Mucosa of rectum (tissue), 2 donors: ENCODE measurements at regions not wholly inside any gene's neighbourhood (a gene's known extent, or its start where the extent isn't known, plus 50 kb on each side); places are given as distances from the start of the nearest gene placed in this dataset.

Source experiments
- H3K27ac ChIP-seq, 2 donors: one replicate each; pipeline ENCODE4 v1.7.0; 2013; ENCODE audit warnings: inconsistent platforms in 2 of 2, low read depth in 2 of 2, low read length in 2 of 2
- H3K27me3 ChIP-seq, 2 donors: one replicate each; pipeline ENCODE4 v1.7.0; 2013; ENCODE audit warnings: low read length in 2 of 2; ENCODE audit not compliant: control insufficient read depth in 2 of 2, insufficient read depth in 2 of 2
- H3K36me3 ChIP-seq, 2 donors: one replicate each; pipeline ENCODE4 v1.7.0; 2013; ENCODE audit warnings: low read length in 2 of 2; ENCODE audit not compliant: control insufficient read depth in 2 of 2, insufficient read depth in 2 of 2
- H3K4me1 ChIP-seq, 2 donors: one replicate each; pipeline ENCODE4 v1.7.0; 2013; ENCODE audit warnings: low read length in 2 of 2, mild to moderate bottlenecking in 1 of 2; ENCODE audit not compliant: control insufficient read depth in 2 of 2, insufficient read depth in 2 of 2
- H3K4me3 ChIP-seq, 2 donors: one replicate each; pipeline ENCODE4 v1.7.0; 2013; ENCODE audit warnings: low read length in 2 of 2
- H3K9ac ChIP-seq, 2 donors: one replicate each; pipeline ENCODE4 v1.7.0; 2013; ENCODE audit warnings: low read length in 2 of 2, low read depth in 1 of 2, mild to moderate bottlenecking in 1 of 2
- H3K9me3 ChIP-seq, 2 donors: one replicate each; pipeline ENCODE4 v1.7.0; 2013; ENCODE audit warnings: low read length in 2 of 2; ENCODE audit not compliant: control insufficient read depth in 2 of 2
- donor health status: healthy.
- donor health status: Normal muscosa, but diverticular disease.

DNA sequence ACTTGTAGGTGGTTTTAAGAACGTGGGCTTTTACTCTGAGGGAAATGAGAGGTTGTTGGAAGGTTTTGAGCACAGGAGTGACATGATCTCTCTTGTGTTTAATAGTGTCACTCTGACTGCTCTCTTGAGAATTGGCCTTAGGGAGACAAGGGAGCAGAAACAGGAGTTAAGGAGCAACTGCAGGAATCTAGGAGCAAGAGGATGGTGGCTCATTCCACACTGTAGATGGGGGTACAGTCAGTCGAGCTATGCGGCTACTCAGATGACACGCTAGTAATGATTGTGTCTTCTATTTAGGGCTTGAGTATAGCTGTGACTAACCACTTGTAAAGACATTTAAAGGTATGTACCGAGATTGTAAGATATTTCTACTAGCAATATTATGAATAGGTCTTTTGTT lies 87.4 kb downstream of the RPRM start:
- Histone ChIP-seq H3K36me3 (no peaks in the 10 kb centered on the region), H3K27me3 (no peaks in the 10 kb centered on the region), H3K9ac (no peak overlapping the region), H3K9me3 (no peaks in the 10 kb centered on the region), H3K27ac (no peak overlapping the region), H3K4me3 (no peak overlapping the region), H3K4me1 (no peaks in the 10 kb centered on the region)

DNA sequence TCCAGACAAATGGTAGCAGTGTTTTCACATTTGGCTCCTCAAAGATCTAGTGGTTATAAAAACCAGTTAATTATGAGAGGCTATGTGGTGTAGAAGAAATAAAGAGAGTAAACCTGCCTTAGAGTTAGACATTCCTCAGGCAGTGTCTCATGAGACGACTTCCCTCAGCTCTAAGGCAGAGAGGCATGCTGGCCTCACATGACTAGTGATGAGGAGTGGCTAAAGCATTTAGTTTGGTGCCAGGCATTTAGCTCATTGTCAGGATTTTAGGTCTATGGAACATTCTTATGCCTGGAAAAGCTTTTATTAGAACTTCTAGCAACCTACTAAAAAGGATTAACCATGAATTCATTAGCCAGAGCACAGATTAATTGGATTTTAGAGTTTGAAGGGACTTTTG lies 90.3 kb downstream of the RPRM start:
- H3K4me1 ChIP-seq: no peaks in the 10 kb centered on the region
- H3K4me3 ChIP-seq: no peak overlapping the region
- H3K27me3 ChIP-seq: no peaks in the 10 kb centered on the region
- no peaks in the 10 kb centered on the region for H3K36me3 ChIP-seq
- no peaks in the 10 kb centered on the region for H3K9me3 ChIP-seq
- H3K9ac ChIP-seq: no peak overlapping the region
- no peak overlapping the region for H3K27ac ChIP-seq

DNA sequence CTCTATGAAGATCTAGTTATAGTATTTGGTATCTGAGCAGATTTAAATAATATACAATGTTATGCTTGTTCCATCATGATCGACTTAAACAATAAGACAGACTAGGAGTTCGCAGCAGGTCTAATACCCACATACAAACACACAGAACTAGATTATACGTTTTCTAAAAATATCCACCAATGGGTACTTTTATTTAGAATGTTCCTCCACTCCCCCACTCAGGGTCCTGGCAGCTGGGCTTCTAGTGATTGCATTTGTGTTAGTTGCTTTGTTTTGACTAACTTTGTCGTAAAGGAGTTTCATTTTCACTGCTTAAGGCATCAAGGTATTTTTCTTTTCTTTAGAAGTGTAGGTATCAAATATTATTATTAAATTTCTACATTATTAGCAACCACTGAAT lies 91.4 kb downstream of the RPRM start:
- Histone ChIP-seq H3K9ac (no peak overlapping the region), H3K9me3 (no peaks in the 10 kb centered on the region), H3K4me1 (no peaks in the 10 kb centered on the region), H3K4me3 (no peak overlapping the region), H3K36me3 (no peaks in the 10 kb centered on the region), H3K27me3 (no peaks in the 10 kb centered on the region), H3K27ac (no peak overlapping the region)

DNA sequence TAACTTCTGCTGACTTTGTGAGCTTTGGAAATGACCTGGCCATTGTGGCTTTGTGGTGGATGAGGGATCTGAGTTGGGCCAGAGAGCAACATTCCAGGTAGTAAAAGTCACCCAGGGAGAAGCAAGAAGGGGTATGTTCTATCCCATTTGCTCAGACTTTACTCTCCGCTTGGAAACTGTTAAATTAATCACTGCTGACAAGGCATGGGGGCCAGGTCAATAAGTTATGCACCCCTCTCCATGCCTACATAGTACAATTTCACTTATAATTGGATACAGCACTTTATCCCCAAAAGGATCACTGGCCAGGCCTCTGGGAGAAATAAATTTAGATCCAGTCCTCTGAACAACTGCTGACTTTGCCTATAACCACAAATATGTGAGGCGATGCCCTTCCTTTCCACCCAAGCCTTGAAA lies 92.1 kb downstream of the RPRM start:
- no peaks in the 10 kb centered on the region for H3K9me3 ChIP-seq
- no peak overlapping the region for H3K9ac ChIP-seq
- no peak overlapping the region for H3K27ac ChIP-seq
- no peaks in the 10 kb centered on the region for H3K27me3 ChIP-seq
- H3K4me1 ChIP-seq: no peaks in the 10 kb centered on the region
- H3K4me3 ChIP-seq: no peak overlapping the region
- H3K36me3 ChIP-seq: no peaks in the 10 kb centered on the region

DNA sequence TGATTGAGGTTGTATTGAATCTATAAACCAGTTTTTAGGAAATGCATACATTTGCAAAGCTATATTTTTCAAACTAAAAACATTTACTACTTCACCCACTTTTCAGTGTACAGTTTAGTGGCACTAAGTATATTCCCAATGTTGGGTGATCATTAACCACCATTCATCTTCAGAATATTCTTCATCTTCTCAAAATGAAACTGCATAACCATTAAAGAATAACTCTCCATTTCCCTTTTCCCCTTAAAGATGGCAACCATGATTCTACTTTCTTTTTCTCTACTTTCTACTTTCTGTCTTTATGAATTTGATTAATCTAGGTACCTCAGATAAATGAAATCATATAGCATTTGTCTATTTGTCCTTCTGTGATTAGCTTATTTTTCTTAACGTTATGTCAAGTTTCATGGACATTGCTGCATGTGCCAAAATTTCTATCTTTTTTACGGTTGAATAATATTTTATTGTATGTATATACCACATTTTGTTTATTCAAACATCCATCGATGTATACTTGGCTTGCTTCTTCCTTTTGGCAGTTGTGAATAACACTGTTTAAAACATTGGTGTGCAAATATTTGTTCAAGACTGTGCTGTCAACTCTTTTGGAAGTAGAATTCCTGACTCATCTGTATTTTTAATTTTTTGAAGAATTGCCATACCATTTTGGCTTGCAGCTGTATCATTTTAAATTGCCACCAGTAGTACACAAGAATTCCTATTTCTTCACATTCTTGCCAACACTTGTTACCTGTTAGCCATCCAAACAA lies 104.9 kb downstream of the RPRM start:
- Histone ChIP-seq H3K4me3 (no peak overlapping the region), H3K36me3 (no peaks in the 10 kb centered on the region), H3K9ac (no peak overlapping the region), H3K27ac (no peak overlapping the region), H3K9me3 (no peaks in the 10 kb centered on the region), H3K4me1 (no peaks in the 10 kb centered on the region), H3K27me3 (no peaks in the 10 kb centered on the region)

DNA sequence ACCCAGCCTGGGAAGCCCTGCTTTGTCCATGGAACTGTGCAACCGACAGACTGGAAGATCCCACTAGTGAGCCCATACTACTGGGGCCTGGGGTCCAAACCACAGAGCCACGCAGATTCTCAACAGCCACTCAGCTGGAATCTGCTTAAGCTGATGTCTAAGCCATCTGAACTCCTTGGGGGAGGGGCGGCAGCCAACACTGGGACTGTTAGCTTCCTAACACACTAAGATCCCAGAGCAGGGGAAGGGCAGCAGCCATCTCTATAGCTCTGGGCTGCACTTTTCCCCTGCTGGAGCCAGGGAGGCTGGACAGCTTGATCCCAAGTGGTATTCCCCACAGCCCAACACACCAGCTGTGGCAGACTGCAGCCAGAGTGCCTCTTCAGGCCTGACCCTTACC lies 118.3 kb downstream of the RPRM start:
- Histone ChIP-seq H3K4me3 (no peak overlapping the region), H3K36me3 (no peaks in the 10 kb centered on the region), H3K27ac (no peak overlapping the region), H3K27me3 (no peaks in the 10 kb centered on the region), H3K9ac (no peak overlapping the region), H3K9me3 (no peaks in the 10 kb centered on the region), H3K4me1 (no peaks in the 10 kb centered on the region)

DNA sequence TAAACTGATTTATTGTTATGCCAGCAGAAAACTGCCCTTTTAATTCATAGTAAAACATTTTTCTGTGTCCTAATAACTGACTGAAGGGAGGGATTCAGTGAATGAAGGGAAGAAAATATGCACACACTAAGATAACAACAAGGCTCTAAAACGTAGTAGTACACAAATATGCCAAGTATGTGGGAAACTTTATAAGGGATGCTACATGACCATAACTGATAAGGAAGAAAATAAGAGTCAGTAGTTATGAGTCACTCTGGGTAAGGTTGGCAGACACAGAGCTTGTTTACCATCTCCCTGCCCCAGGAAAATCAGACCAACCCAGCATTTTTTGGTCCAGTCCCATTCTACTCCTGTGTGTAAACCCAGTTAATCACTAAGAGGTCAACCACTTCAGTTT lies 124.2 kb downstream of the RPRM start:
- no peak overlapping the region for H3K27ac ChIP-seq
- H3K4me3 ChIP-seq: no peak overlapping the region
- no peaks in the 10 kb centered on the region for H3K36me3 ChIP-seq
- H3K27me3 ChIP-seq: no peaks in the 10 kb centered on the region
- H3K9me3 ChIP-seq: no peaks in the 10 kb centered on the region
- H3K4me1 ChIP-seq: no peaks in the 10 kb centered on the region
- no peak overlapping the region for H3K9ac ChIP-seq

DNA sequence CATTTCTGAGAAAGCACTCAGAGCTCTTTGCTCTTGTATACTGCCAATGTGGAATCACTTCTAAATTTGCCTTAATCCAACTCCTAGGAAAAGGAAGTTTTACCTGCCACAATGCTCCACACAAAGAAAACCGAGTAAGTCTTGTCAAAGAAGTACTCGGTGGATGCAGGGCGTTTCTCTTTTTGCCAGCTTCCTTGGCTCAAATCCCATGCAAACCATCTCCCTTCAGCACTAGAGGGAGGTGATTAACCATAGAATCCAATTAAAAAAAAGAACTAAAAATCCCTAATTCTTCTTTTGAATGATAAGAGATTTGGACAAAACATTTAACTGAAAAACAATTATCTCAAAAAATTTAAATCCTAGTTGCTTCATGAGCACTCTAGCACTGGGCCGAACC lies 129.0 kb downstream of the RPRM start:
- H3K9me3 ChIP-seq: no peaks in the 10 kb centered on the region
- H3K36me3 ChIP-seq: no peaks in the 10 kb centered on the region
- no peak overlapping the region for H3K9ac ChIP-seq
- H3K27ac ChIP-seq: no peak overlapping the region
- H3K27me3 ChIP-seq: no peaks in the 10 kb centered on the region
- no peak overlapping the region for H3K4me3 ChIP-seq
- no peaks in the 10 kb centered on the region for H3K4me1 ChIP-seq

DNA sequence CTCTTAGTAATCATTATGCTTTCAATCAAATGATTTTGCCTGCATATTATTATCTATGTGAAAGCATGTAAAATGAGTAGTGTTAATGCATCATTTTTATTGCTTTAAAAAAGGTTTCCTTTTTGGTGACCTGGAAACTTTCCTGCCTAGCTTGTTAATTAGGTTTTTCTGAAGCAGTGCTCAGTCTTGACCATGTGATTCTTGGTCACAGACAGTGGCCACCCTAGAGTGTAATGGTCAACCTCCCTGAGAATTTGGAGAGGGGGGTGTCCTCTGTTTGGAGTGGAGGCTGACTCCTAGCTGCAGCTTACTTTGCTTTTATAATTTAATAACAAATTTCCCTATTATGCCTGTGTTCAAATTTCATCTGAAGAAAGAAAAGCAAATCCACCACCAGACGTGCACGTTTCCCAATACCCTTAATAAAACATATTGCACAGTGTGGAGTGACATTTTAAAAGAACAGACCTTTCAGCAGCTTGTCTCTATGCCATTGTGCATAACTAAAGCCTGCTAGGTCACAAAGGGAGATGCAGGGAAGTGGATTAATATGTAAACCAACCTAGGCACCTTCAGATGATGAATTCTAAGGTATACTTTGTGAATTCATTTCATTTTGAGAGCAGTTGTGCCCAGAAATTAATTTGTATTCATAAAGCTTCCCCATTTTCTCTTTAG lies 130.6 kb downstream of the RPRM start:
- Histone ChIP-seq H3K27ac (no peak overlapping the region), H3K9ac (no peak overlapping the region), H3K9me3 (no peaks in the 10 kb centered on the region), H3K36me3 (no peaks in the 10 kb centered on the region), H3K4me1 (no peaks in the 10 kb centered on the region), H3K27me3 (no peaks in the 10 kb centered on the region), H3K4me3 (no peak overlapping the region)

DNA sequence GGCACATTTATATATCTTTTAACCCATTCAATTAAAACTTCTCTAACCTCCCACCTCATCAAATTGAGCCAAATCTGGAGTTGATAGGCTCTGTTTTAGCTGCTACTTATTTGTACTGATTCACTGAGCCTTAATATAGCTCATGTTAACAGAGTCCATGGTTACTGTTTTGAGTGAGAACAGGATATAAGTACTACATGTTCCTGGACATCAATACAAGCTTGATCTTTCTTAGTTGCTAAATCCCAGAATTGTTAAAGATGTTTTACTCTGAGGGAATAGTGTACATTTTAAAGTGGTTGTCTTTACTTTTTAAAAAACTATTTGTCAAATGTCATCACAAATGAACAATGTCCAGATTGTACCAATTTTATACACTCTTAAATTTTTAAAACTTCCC lies 157.7 kb downstream of the RPRM start:
- Histone ChIP-seq H3K27ac (no peak overlapping the region), H3K4me3 (no peak overlapping the region), H3K27me3 (no peaks in the 10 kb centered on the region), H3K9ac (no peak overlapping the region), H3K36me3 (no peaks in the 10 kb centered on the region), H3K9me3 (no peaks in the 10 kb centered on the region), H3K4me1 (no peaks in the 10 kb centered on the region)
